Sigmoid colon (tissue), 4 donors: ENCODE measurements at regions not wholly inside any gene's neighbourhood (a gene's known extent, or its start where the extent isn't known, plus 50 kb on each side); places are given as distances from the start of the nearest gene placed in this dataset.
"Not testable (repeated sequence)": the region's sequence is repeated elsewhere in the genome, so short reads cannot be mapped to it uniquely, and the experiment has no call there.

Source experiments
- CTCF ChIP-seq, 4 experiments: fragments of 450-650 bp in 3 of 4; fragments of 200-600 bp in 1 of 4; IDR thresholded peaks; one replicate each; pipeline ENCODE4 v1.5.1; 2016 to 2019; ENCODE audit warnings: antibody characterized with exemption in 4 of 4, mild to moderate bottlenecking in 3 of 4, moderate library complexity in 2 of 4
- POLR2A ChIP-seq, 2 donors: fragments of 450-650 bp; IDR thresholded peaks; one replicate each; pipeline ENCODE4 v1.6.1; 2016; ENCODE audit warnings: antibody characterized with exemption in 2 of 2, mild to moderate bottlenecking in 2 of 2, moderate library complexity in 2 of 2
- POLR2AphosphoS5 ChIP-seq, 4 donors: sonication (generic); formaldehyde crosslinking; IDR thresholded peaks; one replicate each; pipeline ENCODE4 v1.6.1; 2017; ENCODE audit warnings: antibody characterized with exemption in 4 of 4

- not testable (repeated sequence) for TF ChIP-seq CTCF, POLR2AphosphoS5, POLR2A (IDR thresholded peaks at IDR 0.05)
Observed at GRCh38 chr14:105653921-105654320, 127.5 kb downstream of the TMEM121 start.
